ENCODE measurements at regions not wholly inside any gene's neighbourhood (a gene's known extent, or its start where the extent isn't known, plus 50 kb on each side); places are given as distances from the start of the nearest gene placed in this dataset.

DNA sequence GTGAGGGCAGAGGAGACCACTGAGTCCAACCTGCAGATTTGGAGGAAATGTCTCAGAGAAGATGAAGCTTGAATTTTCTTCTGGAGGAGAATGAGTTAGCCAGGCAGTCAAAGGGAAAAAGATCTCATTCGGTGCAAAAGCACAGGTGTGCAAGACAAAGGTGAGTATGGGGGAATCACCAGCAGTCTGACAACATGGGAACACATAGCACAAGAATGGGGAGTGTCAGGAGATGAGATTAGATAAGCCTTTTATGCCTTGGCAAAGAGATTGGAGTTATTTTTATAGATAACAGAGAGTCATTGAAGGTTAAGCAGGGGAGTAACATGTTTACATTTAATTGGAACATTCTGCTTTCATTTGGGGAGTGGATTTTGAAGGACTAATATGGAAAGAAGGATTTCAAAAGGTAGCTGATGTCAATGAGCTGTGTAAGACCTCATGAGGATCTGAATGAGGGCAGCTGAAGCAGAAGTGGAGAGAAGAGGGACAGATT lies 171.3 kb upstream of the NTF3 start:
- H2AFZ ChIP-seq (ENCODE audit: low read depth) = no peak overlapping the region
- no peak overlapping the region for H3K4me2 ChIP-seq
- H3K27ac ChIP-seq = no peak overlapping the region
- H3K9ac ChIP-seq = no peak overlapping the region
- no peaks in the 10 kb centered on the region for H3K27me3 ChIP-seq (ENCODE audit: insufficient read depth, low read depth)
- no peaks in the 10 kb centered on the region for H3K4me1 ChIP-seq (ENCODE audit: low read depth, poor library complexity, severe bottlenecking)
- no peak overlapping the region for H3K4me3 ChIP-seq (IDR thresholded peaks at IDR 0.05; ENCODE audit: insufficient read depth, low read depth, low read length)
- TF ChIP-seq, protein P1, sequence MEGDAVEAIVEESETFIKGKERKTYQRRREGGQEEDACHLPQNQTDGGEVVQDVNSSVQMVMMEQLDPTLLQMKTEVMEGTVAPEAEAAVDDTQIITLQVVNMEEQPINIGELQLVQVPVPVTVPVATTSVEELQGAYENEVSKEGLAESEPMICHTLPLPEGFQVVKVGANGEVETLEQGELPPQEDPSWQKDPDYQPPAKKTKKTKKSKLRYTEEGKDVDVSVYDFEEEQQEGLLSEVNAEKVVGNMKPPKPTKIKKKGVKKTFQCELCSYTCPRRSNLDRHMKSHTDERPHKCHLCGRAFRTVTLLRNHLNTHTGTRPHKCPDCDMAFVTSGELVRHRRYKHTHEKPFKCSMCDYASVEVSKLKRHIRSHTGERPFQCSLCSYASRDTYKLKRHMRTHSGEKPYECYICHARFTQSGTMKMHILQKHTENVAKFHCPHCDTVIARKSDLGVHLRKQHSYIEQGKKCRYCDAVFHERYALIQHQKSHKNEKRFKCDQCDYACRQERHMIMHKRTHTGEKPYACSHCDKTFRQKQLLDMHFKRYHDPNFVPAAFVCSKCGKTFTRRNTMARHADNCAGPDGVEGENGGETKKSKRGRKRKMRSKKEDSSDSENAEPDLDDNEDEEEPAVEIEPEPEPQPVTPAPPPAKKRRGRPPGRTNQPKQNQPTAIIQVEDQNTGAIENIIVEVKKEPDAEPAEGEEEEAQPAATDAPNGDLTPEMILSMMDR (conservative IDR thresholded peaks at IDR 0.05; ENCODE audit: low read depth, low read length) = no peak
- H3K79me2 ChIP-seq (ENCODE audit: insufficient read depth, low read depth) = no peaks in the 10 kb centered on the region
- H3K36me3 ChIP-seq (ENCODE audit: insufficient read depth) = no peaks in the 10 kb centered on the region
- H4K20me1 ChIP-seq (ENCODE audit: insufficient read depth) = no peaks in the 10 kb centered on the region

DNA sequence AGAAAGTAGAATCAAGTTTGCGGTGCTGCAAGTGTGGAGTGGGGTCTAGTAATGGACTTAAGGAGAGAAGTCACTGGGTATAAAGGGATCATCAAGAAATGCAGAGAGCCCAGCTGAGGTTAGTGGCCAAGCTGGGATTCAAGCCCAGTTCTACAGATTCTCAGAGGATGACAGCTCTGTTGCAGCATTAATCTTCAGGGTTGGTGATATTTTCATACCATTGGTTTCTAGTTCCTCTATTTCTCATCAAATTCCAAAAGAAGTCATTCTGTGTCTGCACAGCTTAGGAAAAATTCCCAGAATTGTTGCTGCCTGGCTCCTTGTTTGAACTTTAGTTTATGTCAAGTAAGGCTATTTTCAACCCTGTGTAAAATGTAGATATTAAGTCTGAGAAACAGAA lies 169.5 kb upstream of the NTF3 start:
- TF ChIP-seq, protein P1 (conservative IDR thresholded peaks at IDR 0.05; ENCODE audit: low read depth, low read length) = no peak
- Histone ChIP-seq H3K9ac (no peak overlapping the region), H3K4me3 (IDR thresholded peaks at IDR 0.05; ENCODE audit: insufficient read depth, low read depth, low read length) (no peak overlapping the region), H3K36me3 (ENCODE audit: insufficient read depth) (no peaks in the 10 kb centered on the region), H4K20me1 (ENCODE audit: insufficient read depth) (no peaks in the 10 kb centered on the region), H3K4me1 (ENCODE audit: low read depth, poor library complexity, severe bottlenecking) (no peaks in the 10 kb centered on the region), H3K27ac (no peak overlapping the region), H3K79me2 (ENCODE audit: insufficient read depth, low read depth) (no peaks in the 10 kb centered on the region), H3K27me3 (ENCODE audit: insufficient read depth, low read depth) (no peaks in the 10 kb centered on the region), H3K4me2 (no peak overlapping the region), H2AFZ (ENCODE audit: low read depth) (no peak overlapping the region)

DNA sequence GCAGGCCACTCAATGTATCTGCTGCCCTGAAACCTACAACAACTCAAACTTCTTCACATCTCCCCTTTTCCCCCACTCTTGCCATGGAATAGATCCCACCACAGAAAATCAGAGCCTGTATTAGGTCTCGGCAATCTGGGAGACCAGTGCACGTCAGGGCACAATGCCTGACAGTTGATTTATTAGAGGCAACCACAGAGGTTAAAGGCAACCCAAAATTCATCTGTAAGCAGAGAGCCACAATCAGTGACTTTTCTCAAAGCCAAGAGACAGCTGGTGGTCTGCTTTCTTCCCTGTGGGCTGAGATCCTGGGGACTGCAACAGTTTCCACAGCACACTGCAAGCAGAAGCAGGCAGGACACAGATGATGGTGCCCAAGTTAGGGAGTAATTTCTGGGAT lies 169.0 kb upstream of the NTF3 start:
- Histone ChIP-seq H3K4me2 (no peak overlapping the region), H3K79me2 (ENCODE audit: insufficient read depth, low read depth) (no peaks in the 10 kb centered on the region), H3K9ac (no peak overlapping the region), H4K20me1 (ENCODE audit: insufficient read depth) (no peaks in the 10 kb centered on the region), H3K27ac (no peak overlapping the region), H2AFZ (ENCODE audit: low read depth) (no peak overlapping the region), H3K27me3 (ENCODE audit: insufficient read depth, low read depth) (no peaks in the 10 kb centered on the region), H3K4me1 (ENCODE audit: low read depth, poor library complexity, severe bottlenecking) (no peaks in the 10 kb centered on the region), H3K4me3 (IDR thresholded peaks at IDR 0.05; ENCODE audit: insufficient read depth, low read depth, low read length) (no peak overlapping the region), H3K36me3 (ENCODE audit: insufficient read depth) (no peaks in the 10 kb centered on the region)
- TF ChIP-seq, protein P1 (conservative IDR thresholded peaks at IDR 0.05; ENCODE audit: low read depth, low read length) = no peak

DNA sequence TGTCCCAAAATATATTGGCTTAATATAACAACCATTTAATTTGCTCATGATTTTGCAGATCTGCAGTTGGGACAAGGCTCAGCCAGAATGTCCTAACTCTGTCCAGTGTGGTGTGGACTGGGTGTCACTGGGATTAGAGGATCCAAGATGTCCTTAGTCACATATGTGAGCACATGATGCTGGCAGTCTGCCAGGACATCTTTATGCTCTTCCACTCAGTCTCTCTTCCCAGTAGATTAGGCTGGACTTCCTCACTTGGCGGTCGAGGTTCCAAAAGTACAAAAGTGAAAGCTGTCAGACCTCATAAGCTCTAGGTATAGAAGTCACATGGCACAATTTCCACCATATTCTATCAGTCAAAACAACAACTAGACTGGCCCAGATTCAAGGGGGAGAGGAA lies 167.9 kb upstream of the NTF3 start:
- Histone ChIP-seq H4K20me1 (ENCODE audit: insufficient read depth) (no peaks in the 10 kb centered on the region), H2AFZ (ENCODE audit: low read depth) (no peak overlapping the region), H3K4me1 (ENCODE audit: low read depth, poor library complexity, severe bottlenecking) (no peaks in the 10 kb centered on the region), H3K4me3 (IDR thresholded peaks at IDR 0.05; ENCODE audit: insufficient read depth, low read depth, low read length) (no peak overlapping the region), H3K27me3 (ENCODE audit: insufficient read depth, low read depth) (no peaks in the 10 kb centered on the region), H3K36me3 (ENCODE audit: insufficient read depth) (no peaks in the 10 kb centered on the region), H3K4me2 (no peak overlapping the region), H3K27ac (no peak overlapping the region), H3K79me2 (ENCODE audit: insufficient read depth, low read depth) (no peaks in the 10 kb centered on the region), H3K9ac (no peak overlapping the region)
- TF ChIP-seq, protein P1 (conservative IDR thresholded peaks at IDR 0.05; ENCODE audit: low read depth, low read length) = no peak
